Activated T-cell treated with anti-CD3 and anti-CD28 coated beads, Interleukin-2, amount 50 U/mL, for 24 hours (primary cell): ENCODE measurements at regions not wholly inside any gene's neighbourhood (a gene's known extent, or its start where the extent isn't known, plus 50 kb on each side); places are given as distances from the start of the nearest gene placed in this dataset.

Experiments
- DNase-seq: peaks from one replicate; pipeline ENCODE4 v3.0.0-alpha.2; 2020
- H3K27ac Mint-ChIP-seq: 2 replicates; pipeline ENCODE4 v1.8.0; 2020; ENCODE audit warnings: mild to moderate bottlenecking, mixed read lengths
- H3K27me3 Mint-ChIP-seq: 2 replicates; pipeline ENCODE4 v1.8.0; 2020; ENCODE audit warnings: mixed read lengths
- H3K36me3 Mint-ChIP-seq: 2 replicates; pipeline ENCODE4 v1.8.0; 2020; ENCODE audit warnings: low read depth, mixed read lengths
- H3K4me1 Mint-ChIP-seq: 2 replicates; pipeline ENCODE4 v1.8.0; 2020; ENCODE audit warnings: low read depth, mixed read lengths
- H3K4me3 Mint-ChIP-seq: 2 replicates; pipeline ENCODE4 v1.8.0; 2020; ENCODE audit warnings: mild to moderate bottlenecking, moderate library complexity, mixed read lengths
- H3K9me3 Mint-ChIP-seq: 2 replicates; pipeline ENCODE4 v1.8.0; 2020; ENCODE audit warnings: mixed read lengths

- H3K4me1 Mint-ChIP-seq: no peaks in the 10 kb centered on the region
- H3K36me3 Mint-ChIP-seq: no peaks in the 10 kb centered on the region
- H3K27me3 Mint-ChIP-seq: peaks cover 14% of the 10 kb centered on the region
- no peak overlapping the region for H3K27ac Mint-ChIP-seq
- no peaks in the 10 kb centered on the region for H3K9me3 Mint-ChIP-seq
- H3K4me3 Mint-ChIP-seq: no peak overlapping the region
- DNase-seq: no peak
These were observed 49.7 kb upstream of the ARHGAP5 start for GRCh38 chr14:32027255-32027939.
